ENCODE measurements at regions not wholly inside any gene's neighbourhood (a gene's known extent, or its start where the extent isn't known, plus 50 kb on each side); places are given as distances from the start of the nearest gene placed in this dataset.
"Not testable (repeated sequence)": the region's sequence is repeated elsewhere in the genome, so short reads cannot be mapped to it uniquely, and the experiment has no call there.

DNA sequence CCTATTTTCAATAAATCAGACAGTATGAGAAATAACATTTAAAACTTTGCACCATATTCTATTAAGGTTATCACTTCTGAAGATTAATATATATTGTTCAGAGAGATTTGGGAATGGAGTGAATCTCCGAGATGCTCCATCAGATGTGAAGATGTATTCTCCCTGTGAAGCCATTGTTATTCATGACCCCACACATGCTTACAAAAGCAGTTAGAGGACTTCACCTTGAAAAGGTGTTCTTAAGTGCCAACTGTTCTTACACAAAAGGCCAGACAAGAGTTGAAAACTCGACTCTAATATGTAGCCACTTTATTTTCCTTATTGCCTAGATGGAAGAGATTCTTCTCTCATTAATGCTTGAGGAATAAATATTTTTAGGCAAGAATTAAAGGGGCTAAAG is 54.3 kb upstream of the NEIL3 start:
- TF ChIP-seq, protein P1, sequence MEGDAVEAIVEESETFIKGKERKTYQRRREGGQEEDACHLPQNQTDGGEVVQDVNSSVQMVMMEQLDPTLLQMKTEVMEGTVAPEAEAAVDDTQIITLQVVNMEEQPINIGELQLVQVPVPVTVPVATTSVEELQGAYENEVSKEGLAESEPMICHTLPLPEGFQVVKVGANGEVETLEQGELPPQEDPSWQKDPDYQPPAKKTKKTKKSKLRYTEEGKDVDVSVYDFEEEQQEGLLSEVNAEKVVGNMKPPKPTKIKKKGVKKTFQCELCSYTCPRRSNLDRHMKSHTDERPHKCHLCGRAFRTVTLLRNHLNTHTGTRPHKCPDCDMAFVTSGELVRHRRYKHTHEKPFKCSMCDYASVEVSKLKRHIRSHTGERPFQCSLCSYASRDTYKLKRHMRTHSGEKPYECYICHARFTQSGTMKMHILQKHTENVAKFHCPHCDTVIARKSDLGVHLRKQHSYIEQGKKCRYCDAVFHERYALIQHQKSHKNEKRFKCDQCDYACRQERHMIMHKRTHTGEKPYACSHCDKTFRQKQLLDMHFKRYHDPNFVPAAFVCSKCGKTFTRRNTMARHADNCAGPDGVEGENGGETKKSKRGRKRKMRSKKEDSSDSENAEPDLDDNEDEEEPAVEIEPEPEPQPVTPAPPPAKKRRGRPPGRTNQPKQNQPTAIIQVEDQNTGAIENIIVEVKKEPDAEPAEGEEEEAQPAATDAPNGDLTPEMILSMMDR (IDR thresholded peaks at IDR 0.05; ENCODE audit: low read depth, low read length): no peak
- H3K9me3 ChIP-seq: no peaks in the 10 kb centered on the region
- no peak for DNase-seq
- H3K4me3 ChIP-seq (ENCODE audit: low read depth, low read length): no peak overlapping the region
- no peaks in the 10 kb centered on the region for H3K4me1 ChIP-seq
- H3K27me3 ChIP-seq: no peaks in the 10 kb centered on the region
- no peaks in the 10 kb centered on the region for H3K36me3 ChIP-seq

DNA sequence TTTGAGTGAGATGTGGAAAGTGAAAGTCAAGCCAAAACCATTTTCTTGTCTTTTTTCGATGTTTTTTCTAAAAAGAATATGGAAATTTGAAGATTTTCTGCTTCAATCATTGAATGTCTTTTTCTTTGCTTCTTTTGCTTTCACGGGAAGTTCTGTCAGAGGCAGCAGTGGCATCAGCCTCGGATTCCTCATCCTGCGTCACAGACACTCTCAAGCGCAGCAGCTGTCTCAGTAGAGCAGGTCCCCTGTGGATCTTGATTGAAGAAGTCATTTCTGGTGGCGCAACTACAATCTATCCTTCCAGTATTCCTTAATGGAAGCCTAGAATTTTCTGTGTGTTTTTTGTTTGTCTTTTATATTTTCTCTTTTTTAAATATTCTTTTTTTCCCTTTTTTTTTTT is 52.7 kb upstream of the NEIL3 start:
- Histone ChIP-seq H3K27me3 (no peaks in the 10 kb centered on the region), H3K36me3 (no peaks in the 10 kb centered on the region), H3K4me3 (ENCODE audit: low read depth, low read length) (no peak overlapping the region), H3K9me3 (no peaks in the 10 kb centered on the region), H3K4me1 (no peaks in the 10 kb centered on the region)
- DNase-seq: no peak
- TF ChIP-seq, protein P1 (IDR thresholded peaks at IDR 0.05; ENCODE audit: low read depth, low read length): no peak

DNA sequence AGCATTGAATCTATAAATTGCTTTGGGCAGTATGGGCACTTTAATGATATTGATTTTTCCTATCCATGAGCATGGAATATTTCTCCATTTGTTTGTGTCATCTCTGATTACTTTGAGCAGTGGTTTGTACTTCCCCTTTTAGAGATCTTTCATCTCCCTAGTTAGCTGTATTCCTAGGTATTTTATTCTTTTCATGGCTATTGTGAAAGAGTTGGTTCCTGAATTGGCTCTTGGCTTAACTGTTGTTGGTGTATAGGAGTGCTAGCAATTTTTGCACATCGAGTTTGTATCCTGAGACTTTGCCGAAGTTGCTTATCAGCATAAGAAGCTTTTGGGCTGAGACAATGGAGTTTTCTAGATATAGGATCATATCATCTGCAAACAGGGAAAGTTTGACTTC is 50.2 kb upstream of the NEIL3 start:
- H3K36me3 ChIP-seq; H3K27me3 ChIP-seq; H3K4me3 ChIP-seq (ENCODE audit: low read depth, low read length); H3K9me3 ChIP-seq; DNase-seq: not testable (repeated sequence)
- H3K4me1 ChIP-seq: peaks cover 14% of the 10 kb centered on the region
